ENCODE measurements at regions not wholly inside any gene's neighbourhood (a gene's known extent, or its start where the extent isn't known, plus 50 kb on each side); places are given as distances from the start of the nearest gene placed in this dataset.
"Not testable (repeated sequence)": the region's sequence is repeated elsewhere in the genome, so short reads cannot be mapped to it uniquely, and the experiment has no call there.

DNA sequence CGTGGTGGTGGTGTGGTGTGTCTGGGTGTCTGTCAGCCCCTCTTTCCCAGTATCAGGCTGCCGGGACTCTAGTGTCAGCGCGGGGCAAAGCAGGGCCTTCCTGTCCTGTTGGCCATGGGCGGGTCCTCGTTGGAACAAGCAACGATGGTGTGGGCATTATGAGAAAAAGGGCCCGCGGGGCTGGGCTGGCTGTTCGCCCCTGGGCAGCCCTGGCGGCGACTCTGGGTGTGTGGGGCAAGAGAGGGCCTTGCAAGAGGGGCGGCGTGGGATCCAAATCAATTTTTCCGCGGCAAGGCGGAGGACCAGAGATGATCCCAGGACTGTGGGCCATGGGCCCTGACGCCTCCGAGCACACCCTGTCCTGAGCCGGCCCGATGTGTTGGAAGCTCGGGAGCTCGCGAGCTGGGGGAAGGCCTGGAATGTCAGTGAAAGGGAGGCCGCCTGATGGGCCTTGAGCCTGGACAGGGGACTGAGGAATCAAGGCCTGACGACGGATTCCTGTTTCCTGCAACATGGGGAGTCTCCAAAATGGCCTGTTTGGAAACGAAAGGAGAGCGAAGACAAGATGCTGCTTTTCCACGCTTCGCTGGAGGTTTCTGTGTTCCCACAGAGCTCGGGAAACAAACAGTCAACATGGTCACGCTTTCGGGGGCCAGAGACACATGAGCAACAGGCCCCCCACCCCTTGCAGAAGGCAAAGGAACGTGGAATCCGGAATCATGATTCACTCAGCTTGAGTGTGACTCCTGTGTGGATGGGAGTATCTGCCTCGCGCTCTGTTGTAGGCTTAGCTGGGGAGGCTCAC lies 364.7 kb upstream of the DEFB115 start:
- peaks cover 0 to 20% (median 0%) of the 10 kb centered on the region in 3 experiments for H3K27me3 ChIP-seq (ENCODE audit: control insufficient read depth in 3 of 3, insufficient read depth in 3 of 3, low read depth in 1 of 3, low read length in 3 of 3)
- H3K14ac ChIP-seq (ENCODE audit: low read length): no peak overlapping the region
- H3K9me3 ChIP-seq (replicated peaks in 1 of 2; ENCODE audit: control insufficient read depth in 2 of 2, insufficient read depth in 1 of 2, low read depth in 1 of 2, low read length in 2 of 2): no peaks in the 10 kb centered on the region
- H3K4me2 ChIP-seq (ENCODE audit: insufficient read depth, low read length, poor library complexity, severe bottlenecking): no peak overlapping the region
- no peak overlapping the region for H3K27ac ChIP-seq (replicated peaks; ENCODE audit: low read length)
- no peak overlapping the region for H4K8ac ChIP-seq (ENCODE audit: low read depth, low read length)
- no peaks in the 10 kb centered on the region for H3K79me1 ChIP-seq (ENCODE audit: low read depth, low read length)
- no peak overlapping the region for H3K23ac ChIP-seq (ENCODE audit: low read depth, low read length, poor library complexity)
- H3K4me3 ChIP-seq (ENCODE audit: low read length in 2 of 2): no peak overlapping the region
- H4K91ac ChIP-seq (ENCODE audit: low read depth, low read length, poor library complexity): no peak overlapping the region
- no peak overlapping the region for H3K18ac ChIP-seq (ENCODE audit: low read length)
- H2BK120ac ChIP-seq (ENCODE audit: low read depth, low read length): no peak overlapping the region
- no peaks in the 10 kb centered on the region for H3K4me1 ChIP-seq (ENCODE audit: control insufficient read depth in 2 of 2, insufficient read depth in 1 of 2, low read depth in 1 of 2, low read length in 2 of 2)
- no peak for DNase-seq (ENCODE audit: low spot score)
- no peak overlapping the region for H2AFZ ChIP-seq (ENCODE audit: low read length)
- no peak overlapping the region for H2AK5ac ChIP-seq (ENCODE audit: low read depth, low read length)
- H3K4ac ChIP-seq (ENCODE audit: low read length): no peak overlapping the region
- WGBS, 2 donors (ENCODE audit: extremely low coverage in 2 of 2, insufficient read length in 2 of 2, insufficient replicate concordance in 1 of 2): no CpG with 5 or more reads among the region's 38 CpGs
- H2BK12ac ChIP-seq (ENCODE audit: low read length): no peak overlapping the region
- H3K9ac ChIP-seq (ENCODE audit: low read depth, low read length, poor library complexity): no peak overlapping the region
- no peaks in the 10 kb centered on the region for H3K36me3 ChIP-seq (replicated peaks in 1 of 2; ENCODE audit: control insufficient read depth in 2 of 2, insufficient read depth in 2 of 2, low read length in 2 of 2)
- no peak overlapping the region for H2BK15ac ChIP-seq (ENCODE audit: low read length)
- no peak overlapping the region for H2BK5ac ChIP-seq (ENCODE audit: low read length)

DNA sequence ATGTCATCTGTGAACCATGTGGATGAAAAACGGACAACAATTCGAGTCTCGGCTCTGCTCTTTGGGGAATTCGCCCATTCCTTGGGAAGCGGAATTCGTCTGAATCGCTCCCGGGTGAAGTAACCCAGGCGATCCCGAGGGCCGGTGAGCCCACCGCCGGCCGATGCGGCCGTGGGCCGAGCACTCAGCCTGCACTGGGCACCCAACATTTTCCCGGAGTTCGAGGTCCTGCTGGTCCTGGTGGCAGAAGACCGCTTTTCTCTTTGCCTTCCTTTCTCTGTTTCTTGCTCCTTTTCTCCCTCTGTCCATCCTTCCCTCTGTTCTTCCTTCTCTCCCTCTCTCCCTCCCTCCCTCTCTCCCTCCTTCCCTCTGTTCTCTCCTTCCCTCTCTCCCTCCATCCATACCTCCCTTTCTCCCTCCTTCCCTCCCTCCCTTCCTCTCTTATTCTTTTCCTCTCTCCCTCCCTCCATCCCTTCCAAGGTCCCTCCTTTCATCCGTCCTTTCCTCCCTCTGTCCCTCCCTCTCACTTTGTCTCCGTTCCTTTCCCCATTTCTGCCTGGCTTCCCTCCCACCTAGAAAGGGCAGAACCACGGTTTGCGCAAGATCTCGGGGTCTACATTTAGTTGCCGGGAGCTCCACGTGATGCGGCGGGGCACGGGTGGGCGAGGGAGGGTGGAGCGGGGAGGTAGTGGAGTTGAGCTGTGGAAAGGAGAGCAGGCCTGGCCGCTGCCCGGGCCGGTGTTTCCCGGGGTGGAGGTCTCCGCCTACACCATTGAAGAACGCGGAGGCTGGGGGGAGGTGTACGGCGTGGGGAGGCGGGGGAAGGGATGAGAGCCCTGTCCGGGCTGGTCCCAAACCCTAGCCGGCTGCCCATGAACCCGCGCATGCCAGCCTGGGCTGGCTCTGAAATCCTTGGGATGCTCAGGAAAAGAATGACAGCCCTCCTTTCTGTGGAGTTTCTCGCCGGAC lies 363.8 kb upstream of the DEFB115 start:
- H4K91ac ChIP-seq (ENCODE audit: low read depth, low read length, poor library complexity); H3K4ac ChIP-seq (ENCODE audit: low read length); H3K4me1 ChIP-seq (ENCODE audit: control insufficient read depth in 2 of 2, insufficient read depth in 1 of 2, low read depth in 1 of 2, low read length in 2 of 2); H3K4me3 ChIP-seq (ENCODE audit: low read length in 2 of 2); H3K79me1 ChIP-seq (ENCODE audit: low read depth, low read length); H3K18ac ChIP-seq (ENCODE audit: low read length); H2BK120ac ChIP-seq (ENCODE audit: low read depth, low read length); H2BK15ac ChIP-seq (ENCODE audit: low read length); H2BK5ac ChIP-seq (ENCODE audit: low read length); H2BK12ac ChIP-seq (ENCODE audit: low read length); H2AFZ ChIP-seq (ENCODE audit: low read length); H3K14ac ChIP-seq (ENCODE audit: low read length); H3K4me2 ChIP-seq (ENCODE audit: insufficient read depth, low read length, poor library complexity, severe bottlenecking); H3K27ac ChIP-seq (replicated peaks; ENCODE audit: low read length); H3K9ac ChIP-seq (ENCODE audit: low read depth, low read length, poor library complexity); H4K8ac ChIP-seq (ENCODE audit: low read depth, low read length); DNase-seq (ENCODE audit: low spot score); H3K23ac ChIP-seq (ENCODE audit: low read depth, low read length, poor library complexity); H3K36me3 ChIP-seq (replicated peaks in 1 of 2; ENCODE audit: control insufficient read depth in 2 of 2, insufficient read depth in 2 of 2, low read length in 2 of 2); H3K9me3 ChIP-seq (replicated peaks in 1 of 2; ENCODE audit: control insufficient read depth in 2 of 2, insufficient read depth in 1 of 2, low read depth in 1 of 2, low read length in 2 of 2); H2AK5ac ChIP-seq (ENCODE audit: low read depth, low read length): not testable (repeated sequence)
- no CpG with 5 or more reads among the region's 48 CpGs for WGBS, 2 donors (ENCODE audit: extremely low coverage in 2 of 2, insufficient read length in 2 of 2, insufficient replicate concordance in 1 of 2)
- peaks cover 0 to 23% (median 0%) of the 10 kb centered on the region in 3 experiments for H3K27me3 ChIP-seq (ENCODE audit: control insufficient read depth in 3 of 3, insufficient read depth in 3 of 3, low read depth in 1 of 3, low read length in 3 of 3)

DNA sequence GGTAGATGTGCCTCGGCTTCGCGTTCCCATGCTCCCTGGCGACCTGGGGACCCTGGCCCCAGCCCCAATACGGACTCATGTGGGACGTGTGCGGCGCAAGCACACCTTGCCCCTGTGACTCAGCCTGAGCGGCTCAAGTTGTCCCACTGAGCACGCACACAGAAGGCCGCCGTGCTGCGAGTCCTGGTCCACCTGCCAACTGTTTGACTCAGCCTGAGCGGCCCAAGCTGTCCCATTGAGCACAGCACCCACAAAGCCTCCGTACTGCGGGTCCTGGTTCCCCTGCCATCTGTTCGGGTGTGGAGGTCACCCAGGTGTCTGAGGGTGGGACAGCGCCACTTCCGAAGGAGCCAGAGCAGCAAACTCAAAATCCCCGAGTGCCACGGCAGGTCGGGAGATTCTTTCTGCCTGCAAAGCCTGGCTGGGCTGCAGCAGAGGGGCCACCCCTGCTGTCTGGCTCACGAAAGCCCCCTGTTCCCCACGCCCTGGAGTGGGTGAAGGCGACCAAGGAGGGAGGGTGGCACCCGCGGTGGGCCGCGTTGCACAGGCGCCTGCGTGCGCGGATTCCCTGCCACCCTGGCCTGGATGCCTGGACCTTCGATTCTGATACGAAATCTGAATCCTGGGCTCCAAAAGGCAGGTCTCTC lies 362.6 kb upstream of the DEFB115 start:
- H3K27me3 ChIP-seq (ENCODE audit: control insufficient read depth in 3 of 3, insufficient read depth in 3 of 3, low read depth in 1 of 3, low read length in 3 of 3): peaks cover 0 to 30% (median 0%) of the 10 kb centered on the region in 3 experiments

More for the DNA sequence above, 362.6 kb upstream of the DEFB115 start:
- not testable (repeated sequence) for H2BK15ac ChIP-seq (ENCODE audit: low read length); H3K23ac ChIP-seq (ENCODE audit: low read depth, low read length, poor library complexity); H3K4me1 ChIP-seq (ENCODE audit: control insufficient read depth in 2 of 2, insufficient read depth in 1 of 2, low read depth in 1 of 2, low read length in 2 of 2); H3K9me3 ChIP-seq (replicated peaks in 1 of 2; ENCODE audit: control insufficient read depth in 2 of 2, insufficient read depth in 1 of 2, low read depth in 1 of 2, low read length in 2 of 2); H3K4ac ChIP-seq (ENCODE audit: low read length); H3K27ac ChIP-seq (replicated peaks; ENCODE audit: low read length); DNase-seq (ENCODE audit: low spot score); H2BK5ac ChIP-seq (ENCODE audit: low read length); H3K36me3 ChIP-seq (replicated peaks in 1 of 2; ENCODE audit: control insufficient read depth in 2 of 2, insufficient read depth in 2 of 2, low read length in 2 of 2); H2AFZ ChIP-seq (ENCODE audit: low read length); H2BK12ac ChIP-seq (ENCODE audit: low read length); H3K79me1 ChIP-seq (ENCODE audit: low read depth, low read length); H2AK5ac ChIP-seq (ENCODE audit: low read depth, low read length); H3K14ac ChIP-seq (ENCODE audit: low read length); H3K18ac ChIP-seq (ENCODE audit: low read length); H4K8ac ChIP-seq (ENCODE audit: low read depth, low read length); H3K9ac ChIP-seq (ENCODE audit: low read depth, low read length, poor library complexity); H4K91ac ChIP-seq (ENCODE audit: low read depth, low read length, poor library complexity); H2BK120ac ChIP-seq (ENCODE audit: low read depth, low read length)
- peak overlapping the region; percentile 23 for H3K4me2 ChIP-seq (ENCODE audit: insufficient read depth, low read length, poor library complexity, severe bottlenecking)
- WGBS, 2 donors (ENCODE audit: extremely low coverage in 2 of 2, insufficient read length in 2 of 2, insufficient replicate concordance in 1 of 2): no CpG with 5 or more reads among the region's 35 CpGs
- H3K4me3 ChIP-seq (ENCODE audit: low read length in 2 of 2): peak overlapping the region in 1 of 2 donors; percentile 63

Data from neuronal stem cell (in vitro differentiated cells).